Inflammatory macrophage treated with lipopolysaccharide for 1 hour (primary cell): ENCODE measurements at regions not wholly inside any gene's neighbourhood (a gene's known extent, or its start where the extent isn't known, plus 50 kb on each side); places are given as distances from the start of the nearest gene placed in this dataset.

Experiments
- DNase-seq, 2 donors: peaks; one replicate each; pipeline ENCODE4 v3.0.0-alpha.2; 2020 to 2022

GRCh38 chr14:53896726-53897125, 59.9 kb downstream of the BMP4 start:
- DNase-seq: no peak

- DNase-seq: no peak
These were observed 62.2 kb downstream of the BMP4 start for GRCh38 chr14:53894456-53894855.

GRCh38 chr14:53893374-53893773, 63.3 kb downstream of the BMP4 start:
- DNase-seq: no peak

GRCh38 chr14:53890611-53891101, 66.0 kb downstream of the BMP4 start:
- DNase-seq: no peak

GRCh38 chr14:53888535-53889386, 67.9 kb downstream of the BMP4 start:
- no peak for DNase-seq

- DNase-seq: no peak
These were observed 71.4 kb downstream of the BMP4 start for GRCh38 chr14:53885136-53885640.

- no peak for DNase-seq
These were observed 72.0 kb downstream of the BMP4 start for GRCh38 chr14:53884601-53885000.

- DNase-seq: no peak
These were observed 72.9 kb downstream of the BMP4 start for GRCh38 chr14:53883739-53884138.

DNA sequence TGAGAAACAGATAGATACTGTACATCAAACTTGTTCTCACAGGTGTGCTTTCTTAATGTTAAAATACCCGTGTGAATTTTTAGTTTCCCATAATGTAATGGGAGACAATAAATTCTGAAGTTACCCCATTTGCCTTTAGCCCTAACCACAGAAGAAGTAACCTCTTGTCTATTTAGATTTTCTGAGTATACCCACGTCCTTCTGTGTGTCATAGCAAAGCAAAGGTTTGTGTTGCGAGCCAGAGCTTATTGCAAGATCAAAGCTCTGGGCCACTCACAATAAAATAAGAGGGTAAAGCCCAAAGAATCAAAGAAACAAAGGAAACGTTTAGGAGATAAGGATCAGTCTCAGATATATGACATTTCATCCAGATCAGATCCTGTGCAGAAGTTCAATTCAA, 73.9 kb downstream of the BMP4 start:
- DNase-seq: no peak

- no peak for DNase-seq
These were observed 74.7 kb downstream of the BMP4 start for GRCh38 chr14:53881921-53882320.

GRCh38 chr14:53881161-53881871, 75.3 kb downstream of the BMP4 start:
- no peak for DNase-seq

GRCh38 chr14:53880761-53881160, 75.9 kb downstream of the BMP4 start:
- DNase-seq: no peak

DNA sequence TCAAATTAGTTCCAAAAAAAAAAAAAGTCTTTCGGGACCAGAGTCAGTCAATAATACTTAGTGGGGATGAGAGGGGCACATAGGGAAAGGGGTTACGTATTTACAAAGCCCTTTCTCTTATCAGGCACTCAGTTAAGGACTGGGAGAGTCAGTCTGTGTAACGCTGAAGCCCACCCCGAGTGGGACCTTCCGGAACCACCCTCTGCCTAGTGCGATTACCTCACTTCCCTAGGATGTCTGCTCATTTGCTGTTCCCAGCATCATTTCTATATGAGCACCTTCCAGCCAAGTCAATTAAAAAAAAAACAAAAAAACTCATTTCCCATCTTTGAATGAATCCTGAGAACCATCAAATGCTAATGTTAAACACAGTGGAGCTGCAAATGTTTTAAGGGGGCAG, 76.9 kb downstream of the BMP4 start:
- DNase-seq: no peak

GRCh38 chr14:53879022-53879686, 77.5 kb downstream of the BMP4 start:
- no peak for DNase-seq

GRCh38 chr14:53875324-53875897, 81.2 kb downstream of the BMP4 start:
- DNase-seq: no peak

GRCh38 chr14:53874704-53875103, 81.9 kb downstream of the BMP4 start:
- DNase-seq: no peak

DNA sequence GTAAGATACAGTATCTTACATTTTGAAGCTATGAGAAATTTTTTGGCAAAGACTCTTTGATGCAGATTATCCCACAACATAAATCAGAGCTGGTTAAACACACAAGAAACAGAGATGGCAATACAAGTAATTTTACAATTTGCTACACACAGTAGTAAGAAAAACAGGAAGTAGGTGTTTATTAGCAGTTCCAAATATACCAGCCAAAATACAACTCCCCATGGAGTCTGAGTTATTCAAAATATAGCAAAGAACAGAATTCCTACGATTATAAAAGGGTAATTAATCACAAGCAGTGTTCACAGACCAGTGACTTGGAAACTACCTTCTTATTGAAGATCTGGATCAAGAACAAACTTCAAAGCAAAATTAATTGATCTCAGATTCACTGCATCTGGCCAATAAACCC, 83.9 kb downstream of the BMP4 start:
- no peak for DNase-seq

DNA sequence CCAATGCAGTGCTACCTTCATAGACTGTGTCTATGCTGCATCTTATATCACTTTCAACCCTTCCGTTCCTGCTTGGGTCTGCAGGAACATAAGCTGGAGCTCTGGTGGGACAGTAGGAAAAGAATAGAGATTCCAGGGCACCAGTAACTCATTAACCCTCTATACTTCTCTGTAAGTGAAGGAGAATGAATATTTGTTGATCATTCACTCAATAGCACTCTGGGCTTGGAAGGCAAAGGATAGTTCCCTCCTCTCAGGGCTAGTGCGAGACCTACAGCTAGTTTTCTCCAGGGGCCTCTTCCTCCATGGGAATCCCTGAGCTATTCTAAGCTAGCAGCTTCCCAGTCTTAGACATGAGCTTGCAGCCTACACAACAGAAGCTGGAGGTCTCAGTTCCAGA, 84.7 kb downstream of the BMP4 start:
- DNase-seq: no peak

DNA sequence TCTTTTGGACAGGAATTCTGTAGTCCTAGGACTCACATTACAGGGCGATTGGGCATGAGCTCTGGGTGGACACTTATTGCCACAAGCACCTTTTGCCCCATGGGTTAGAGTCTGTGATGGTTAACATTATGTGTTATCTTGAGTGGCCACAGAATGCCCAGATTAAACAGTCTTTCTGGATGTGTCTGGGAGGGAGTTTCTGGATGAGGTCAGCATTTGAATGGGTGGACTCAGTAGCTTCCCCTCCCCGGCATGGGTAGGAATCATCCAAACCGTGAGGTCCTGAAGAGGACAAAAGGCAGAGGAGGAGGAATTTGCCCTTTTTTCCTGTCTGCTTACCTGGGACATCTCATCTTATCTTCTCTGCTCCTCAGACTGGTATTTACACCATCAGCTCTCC, 85.6 kb downstream of the BMP4 start:
- no peak for DNase-seq

DNA sequence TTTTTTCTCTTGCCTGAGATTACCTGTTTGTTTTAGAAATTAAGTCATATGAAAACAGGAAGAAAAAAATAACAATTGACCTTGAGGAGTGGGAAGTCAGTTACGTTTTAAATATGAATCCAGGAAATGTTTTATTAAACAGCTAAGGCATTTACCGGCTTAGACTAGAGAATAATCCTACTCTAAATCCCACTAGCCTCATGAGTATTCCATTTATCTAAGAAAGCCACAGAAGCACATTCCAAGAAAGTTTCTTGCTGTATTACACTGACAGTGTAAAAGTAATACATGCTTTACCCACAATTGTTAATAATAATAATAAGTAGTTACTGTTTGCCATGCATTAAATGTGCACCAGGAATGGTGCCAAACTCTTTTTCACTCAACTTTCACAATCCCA, 90.9 kb downstream of the BMP4 start:
- DNase-seq: no peak

DNA sequence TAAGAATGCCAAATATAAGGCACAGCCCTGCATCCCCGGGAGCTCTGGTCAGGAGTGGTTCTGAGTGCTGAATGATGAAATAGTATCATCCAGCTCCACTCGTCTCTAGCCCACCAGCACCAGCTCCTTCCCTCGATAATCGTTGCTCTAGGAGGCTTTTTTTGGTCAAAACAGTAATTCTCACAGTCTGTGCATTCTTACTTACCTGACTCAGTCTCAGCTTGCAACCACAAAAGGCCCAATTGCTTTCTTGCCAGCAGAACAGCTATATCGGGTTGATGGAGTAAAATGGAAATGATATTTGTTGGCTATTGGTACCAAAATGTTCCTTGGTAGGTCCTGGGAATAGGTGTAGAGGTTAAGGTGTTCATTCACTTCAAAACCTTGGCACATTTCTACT, 94.8 kb downstream of the BMP4 start:
- no peak for DNase-seq

GRCh38 chr14:53858345-53858684, 98.3 kb downstream of the BMP4 start:
- DNase-seq: no peak

GRCh38 chr14:53857625-53858344, 98.8 kb downstream of the BMP4 start:
- DNase-seq: no peak
